Naive thymus-derived CD4-positive, alpha-beta T cell (primary cell): ENCODE measurements at regions not wholly inside any gene's neighbourhood (a gene's known extent, or its start where the extent isn't known, plus 50 kb on each side); places are given as distances from the start of the nearest gene placed in this dataset.

Experiments used
- ATAC-seq: fragments of 150-1000 bp; cut with Tn5 transposase; 2 replicates; pipeline ENCODE4 v1.10.0; 2021; ENCODE audit warnings: mild to moderate bottlenecking, moderate library complexity
- CTCF ChIA-PET: fragments of 350-600 bp; sonication (Branson Sonifier 250); formaldehyde crosslinking; loops from one replicate; lab custom pipeline; 2021; ENCODE audit warnings: antibody characterized with exemption; lab: Charles Lee
- POLR2A ChIA-PET: fragments of 350-600 bp; sonication (Branson Sonifier 250); formaldehyde crosslinking; loops from one replicate; lab custom pipeline; 2021; ENCODE audit warnings: antibody characterized with exemption, inconsistent platforms; lab: Charles Lee
- DNase-seq, 9 donors: peaks; one replicate each; pipeline versions ENCODE4 v3.0.0 to v3.0.0-alpha.2; 2020 to 2022; ENCODE audit warnings: mixed read lengths in 1 of 9
- H3K27ac ChIP-seq: one replicate; pipeline ENCODE4 v1.7.0; 2013; ENCODE audit warnings: mild to moderate bottlenecking, low read depth, low read length, moderate library complexity
- H3K27me3 ChIP-seq, 2 donors: one replicate each; pipeline ENCODE4 v1.7.0; 2013; ENCODE audit warnings: low read length in 2 of 2, mild to moderate bottlenecking in 2 of 2, moderate library complexity in 2 of 2; ENCODE audit not compliant: control insufficient read depth in 2 of 2, insufficient read depth in 2 of 2
- H3K36me3 ChIP-seq, 3 experiments: 1 replicate in 2 of 3; 2 replicates in 1 of 3; pipeline ENCODE4 v1.7.0; 2013; ENCODE audit warnings: low read length in 3 of 3, mild to moderate bottlenecking in 3 of 3, moderate library complexity in 1 of 3; ENCODE audit not compliant: insufficient read depth in 3 of 3, control insufficient read depth in 2 of 3
- H3K4me1 ChIP-seq, 2 donors: one replicate each; pipeline ENCODE4 v1.7.0; 2013; ENCODE audit warnings: low read length in 2 of 2, mild to moderate bottlenecking in 2 of 2, moderate library complexity in 1 of 2; ENCODE audit not compliant: control insufficient read depth in 2 of 2, insufficient read depth in 2 of 2
- H3K4me3 ChIP-seq: 2 replicates; pipeline ENCODE4 v1.7.0; 2013; ENCODE audit warnings: mild to moderate bottlenecking, low read length
- H3K9me3 ChIP-seq, 3 experiments: 1 replicate in 2 of 3; 2 replicates in 1 of 3; pipeline ENCODE4 v1.7.0; 2013; ENCODE audit warnings: low read length in 3 of 3; ENCODE audit not compliant: control insufficient read depth in 2 of 3
- H3K27ac Mint-ChIP-seq, 9 donors: one replicate each; pipeline ENCODE4 v1.8.0; 2020 to 2022; ENCODE audit warnings: mixed read lengths in 9 of 9, mild to moderate bottlenecking in 8 of 9, moderate library complexity in 5 of 9, inconsistent platforms in 2 of 9
- H3K27me3 Mint-ChIP-seq, 5 donors: one replicate each; pipeline ENCODE4 v1.8.0; 2021 to 2022; ENCODE audit warnings: mixed read lengths in 5 of 5, mild to moderate bottlenecking in 1 of 5
- H3K36me3 Mint-ChIP-seq, 5 donors: one replicate each; pipeline ENCODE4 v1.8.0; 2020 to 2022; ENCODE audit warnings: mixed read lengths in 5 of 5, mild to moderate bottlenecking in 3 of 5, inconsistent platforms in 1 of 5
- H3K4me1 Mint-ChIP-seq, 7 donors: one replicate each; pipeline ENCODE4 v1.8.0; 2020 to 2022; ENCODE audit warnings: mixed read lengths in 7 of 7, mild to moderate bottlenecking in 3 of 7, inconsistent platforms in 1 of 7
- H3K4me3 Mint-ChIP-seq, 10 donors: one replicate each; pipeline ENCODE4 v1.8.0; 2020 to 2022; ENCODE audit warnings: mild to moderate bottlenecking in 10 of 10, mixed read lengths in 10 of 10, moderate library complexity in 6 of 10, inconsistent platforms in 2 of 10
- H3K9me3 Mint-ChIP-seq, 11 donors: one replicate each; pipeline ENCODE4 v1.8.0; 2020 to 2022; ENCODE audit warnings: mixed read lengths in 11 of 11, mild to moderate bottlenecking in 4 of 11, inconsistent platforms in 1 of 11, moderate library complexity in 1 of 11
- intact Hi-C, 2 donors: fragments of 100-400 bp; cut with micrococcal nuclease; formaldehyde crosslinking; loops; one replicate each; pipeline ENCODE4 v1.15.1; 2023

DNA sequence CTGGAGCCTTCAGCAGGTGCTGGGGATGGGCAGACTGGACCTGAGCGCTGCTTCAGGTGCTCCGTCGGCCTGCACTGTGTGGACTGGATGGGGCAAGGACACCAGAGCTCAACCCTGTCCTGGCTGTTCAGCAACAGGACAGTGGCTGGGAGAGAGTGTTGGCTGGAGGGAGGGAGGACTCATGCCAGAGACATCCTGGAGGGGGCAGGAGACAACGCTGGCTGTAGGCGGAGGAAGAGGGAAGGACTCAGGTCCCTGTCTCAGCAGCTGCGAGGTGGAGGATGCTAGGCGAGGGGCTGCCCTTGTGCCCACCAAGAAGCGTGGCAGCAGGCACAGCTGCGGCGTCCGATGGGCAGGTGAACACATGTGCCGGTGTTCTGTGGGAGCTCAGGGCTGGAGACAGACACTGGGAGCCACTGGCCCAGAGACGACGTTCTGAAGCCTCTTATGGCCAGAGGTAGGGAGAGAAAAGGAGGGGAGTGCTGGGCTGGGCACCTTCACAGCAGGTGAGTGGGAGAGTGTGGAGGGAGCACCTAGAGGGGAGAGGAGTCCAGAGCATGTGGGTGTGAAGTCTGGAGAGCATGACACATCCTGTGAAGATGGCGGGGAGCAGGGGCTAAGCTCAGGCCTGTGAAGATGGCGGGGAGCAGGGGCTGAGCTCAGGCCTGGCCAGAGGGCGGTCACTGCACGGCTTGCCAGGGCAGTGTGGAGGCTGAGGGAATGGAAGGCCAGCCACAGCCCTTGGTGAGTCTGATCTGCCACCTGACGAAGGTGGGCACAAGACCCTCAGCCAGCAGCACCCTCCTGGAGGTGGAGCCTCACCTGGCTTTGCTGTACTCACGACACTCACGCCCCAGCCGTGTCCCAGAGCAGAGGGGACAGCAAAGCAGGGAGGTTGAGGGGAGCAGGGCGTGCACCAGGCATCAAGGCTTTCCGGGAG, 79.1 kb upstream of the FCN1 start:
- POLR2A ChIA-PET = no interaction called here
- ATAC-seq (no peak), DNase-seq (no peak)
- Histone ChIP-seq H3K27me3 (no peaks in the 10 kb centered on the region), H3K9me3 (peaks cover 0 to 26% (median 0%) of the 10 kb centered on the region in 3 experiments), H3K4me3 (no peak overlapping the region), H3K4me1 (no peaks in the 10 kb centered on the region), H3K27ac (no peak overlapping the region), H3K36me3 (no peaks in the 10 kb centered on the region)
- CTCF ChIA-PET = no interaction called here
- no peaks in the 10 kb centered on the region for H3K4me1 Mint-ChIP-seq
- peaks cover 0 to 44% (median 17%) of the 10 kb centered on the region in 11 donors for H3K9me3 Mint-ChIP-seq
- no peak overlapping the region for H3K4me3 Mint-ChIP-seq
- intact Hi-C loops = no loop called here
- H3K36me3 Mint-ChIP-seq = peaks cover 0 to 14% (median 0%) of the 10 kb centered on the region in 5 donors
- no peak overlapping the region for H3K27ac Mint-ChIP-seq
- H3K27me3 Mint-ChIP-seq = peaks cover 0 to 33% (median 16%) of the 10 kb centered on the region in 5 donors

DNA sequence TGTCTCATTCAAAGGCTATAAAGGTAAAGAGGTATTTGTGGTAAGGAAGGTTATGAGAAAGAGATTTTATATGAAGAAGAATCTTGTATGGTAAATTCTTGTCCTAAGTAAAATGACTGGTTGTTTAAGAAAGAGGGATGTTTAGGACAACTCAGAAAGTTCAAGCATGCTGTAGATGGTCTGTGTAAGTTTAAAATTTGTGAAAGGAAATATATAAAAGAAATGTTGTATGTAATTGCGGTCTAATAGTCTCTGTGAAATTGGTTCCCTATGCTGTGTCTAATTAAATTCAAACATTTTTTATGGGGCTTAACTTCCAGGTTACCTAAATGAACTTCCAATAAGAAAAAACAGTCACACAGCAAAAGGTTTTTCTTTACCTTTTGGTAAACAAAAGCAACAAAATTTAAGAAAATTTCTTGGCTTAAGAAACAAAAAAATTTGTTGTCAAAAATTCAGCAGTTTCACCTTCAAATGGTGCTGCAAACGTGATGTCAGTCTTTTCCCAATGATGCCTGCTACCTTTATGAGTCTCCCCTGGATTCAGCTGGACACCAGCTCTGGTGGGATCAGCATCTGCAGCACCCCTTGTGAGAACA, 83.0 kb upstream of the FCN1 start:
- ATAC-seq (no peak), DNase-seq (no peak)
- POLR2A ChIA-PET = no interaction called here
- CTCF ChIA-PET = no interaction called here
- H3K4me1 ChIP-seq = no peaks in the 10 kb centered on the region
- Mint-ChIP-seq H3K27me3 (peaks cover 0 to 45% (median 20%) of the 10 kb centered on the region in 5 donors), H3K4me3 (no peak overlapping the region), H3K27ac (no peak overlapping the region), H3K4me1 (no peaks in the 10 kb centered on the region), H3K9me3 (peaks cover 0 to 48% (median 19%) of the 10 kb centered on the region in 11 donors), H3K36me3 (peaks cover 0 to 14% (median 0%) of the 10 kb centered on the region in 5 donors)
- intact Hi-C loops = no loop called here
- no peak overlapping the region for H3K27ac ChIP-seq
- H3K4me3 ChIP-seq = no peak overlapping the region
- H3K9me3 ChIP-seq = peaks cover 0 to 26% (median 0%) of the 10 kb centered on the region in 3 experiments
- no peaks in the 10 kb centered on the region for H3K27me3 ChIP-seq
- no peaks in the 10 kb centered on the region for H3K36me3 ChIP-seq

- peaks cover 0 to 14% (median 0%) of the 10 kb centered on the region in 5 donors for H3K36me3 Mint-ChIP-seq
- ATAC-seq (no peak), DNase-seq (no peak)
- H3K9me3 Mint-ChIP-seq = peaks cover 0 to 47% (median 17%) of the 10 kb centered on the region in 11 donors
- no peaks in the 10 kb centered on the region for H3K4me1 Mint-ChIP-seq
- ChIA-PET POLR2A (no interaction called here), CTCF (no interaction called here)
- no peak overlapping the region for H3K27ac ChIP-seq
- no peaks in the 10 kb centered on the region for H3K4me1 ChIP-seq
- no peaks in the 10 kb centered on the region for H3K36me3 ChIP-seq
- peaks cover 0 to 26% (median 0%) of the 10 kb centered on the region in 3 experiments for H3K9me3 ChIP-seq
- intact Hi-C loops = no loop called here
- no peaks in the 10 kb centered on the region for H3K27me3 ChIP-seq
- H3K4me3 ChIP-seq = no peak overlapping the region
- H3K27me3 Mint-ChIP-seq = peaks cover 0 to 39% (median 14%) of the 10 kb centered on the region in 5 donors
- no peak overlapping the region for H3K27ac Mint-ChIP-seq
- no peak overlapping the region for H3K4me3 Mint-ChIP-seq
Measured at GRCh38 chr9:135001526-135001925, 83.8 kb upstream of the FCN1 start.

DNA sequence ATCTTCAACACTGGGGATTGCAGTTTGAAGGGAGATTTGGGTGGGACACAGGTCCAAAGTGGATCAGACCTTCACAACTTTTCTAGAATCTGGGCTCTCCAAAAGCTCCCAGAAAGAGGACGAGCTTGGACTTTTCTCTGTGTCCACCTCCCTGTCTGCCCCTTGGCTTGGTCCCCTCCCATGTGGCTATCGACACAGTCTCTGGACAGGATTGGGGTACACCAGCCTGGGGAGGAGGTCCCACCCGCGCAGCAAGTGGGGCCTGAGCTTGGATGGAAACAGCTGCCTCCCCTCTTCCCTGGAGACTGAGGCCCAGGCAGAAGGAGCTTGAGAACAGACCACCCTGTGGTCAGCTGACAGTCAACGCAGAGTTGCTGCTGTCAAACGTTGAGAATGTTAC, 84.6 kb upstream of the FCN1 start:
- H3K27me3 Mint-ChIP-seq = peaks cover 0 to 34% (median 10%) of the 10 kb centered on the region in 5 donors
- H3K4me1 ChIP-seq = no peaks in the 10 kb centered on the region
- intact Hi-C loops = no loop called here
- no peak overlapping the region for H3K4me3 ChIP-seq
- ChIA-PET CTCF (no interaction called here), POLR2A (no interaction called here)
- no peaks in the 10 kb centered on the region for H3K4me1 Mint-ChIP-seq
- H3K9me3 Mint-ChIP-seq = peaks cover 0 to 41% (median 15%) of the 10 kb centered on the region in 11 donors
- no peaks in the 10 kb centered on the region for H3K36me3 ChIP-seq
- peaks cover 0 to 26% (median 0%) of the 10 kb centered on the region in 3 experiments for H3K9me3 ChIP-seq
- H3K27me3 ChIP-seq = no peaks in the 10 kb centered on the region
- H3K27ac Mint-ChIP-seq = no peak overlapping the region
- no peak overlapping the region for H3K4me3 Mint-ChIP-seq
- ATAC-seq (no peak), DNase-seq (no peak)
- H3K27ac ChIP-seq = no peak overlapping the region
- peaks cover 0 to 14% (median 0%) of the 10 kb centered on the region in 5 donors for H3K36me3 Mint-ChIP-seq

DNA sequence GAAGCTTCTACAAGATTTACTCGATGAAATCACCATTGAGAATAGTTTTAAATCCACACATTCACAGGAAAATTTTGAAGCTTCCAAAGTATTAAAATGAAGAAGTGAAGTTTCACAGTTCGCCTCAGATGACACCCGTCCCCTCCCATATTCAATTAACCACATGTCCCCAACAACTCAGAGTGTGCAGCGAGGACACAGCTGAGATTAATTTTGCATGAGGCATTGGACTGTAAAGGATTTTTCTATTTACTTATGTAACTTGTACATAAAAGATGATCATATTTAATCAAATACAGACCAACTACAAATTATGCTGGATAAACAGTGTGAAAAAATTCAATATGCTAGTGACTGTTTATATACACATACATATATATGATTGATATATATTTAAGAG, 84.7 kb upstream of the OLFM1 start:
- Histone ChIP-seq H3K4me3 (no peak overlapping the region), H3K27me3 (no peaks in the 10 kb centered on the region), H3K36me3 (no peaks in the 10 kb centered on the region), H3K9me3 (peaks cover 0 to 26% (median 0%) of the 10 kb centered on the region in 3 experiments), H3K27ac (no peak overlapping the region), H3K4me1 (no peaks in the 10 kb centered on the region)
- Mint-ChIP-seq H3K9me3 (peaks cover 0 to 38% (median 13%) of the 10 kb centered on the region in 11 donors), H3K36me3 (peaks cover 0 to 14% (median 0%) of the 10 kb centered on the region in 5 donors), H3K4me1 (no peaks in the 10 kb centered on the region), H3K4me3 (no peak overlapping the region), H3K27me3 (peaks cover 0 to 31% (median 10%) of the 10 kb centered on the region in 5 donors), H3K27ac (no peak overlapping the region)
- CTCF ChIA-PET = no interaction called here
- intact Hi-C loops = no loop called here
- POLR2A ChIA-PET = no interaction called here
- no peak for ATAC-seq
- no peak for DNase-seq

- no peaks in the 10 kb centered on the region for H3K27me3 ChIP-seq
- Mint-ChIP-seq H3K27me3 (peaks cover 0 to 24% (median 4%) of the 10 kb centered on the region in 5 donors), H3K36me3 (peaks cover 0 to 8% (median 0%) of the 10 kb centered on the region in 5 donors), H3K4me3 (no peak overlapping the region), H3K27ac (no peak overlapping the region), H3K9me3 (peaks cover 0 to 19% (median 9%) of the 10 kb centered on the region in 11 donors), H3K4me1 (no peaks in the 10 kb centered on the region)
- peaks cover 0 to 16% (median 0%) of the 10 kb centered on the region in 3 experiments for H3K9me3 ChIP-seq
- intact Hi-C loops = no loop called here
- ATAC-seq (no peak), DNase-seq (no peak)
- H3K27ac ChIP-seq = no peak overlapping the region
- POLR2A ChIA-PET = no interaction called here
- no peak overlapping the region for H3K4me3 ChIP-seq
- CTCF ChIA-PET = no interaction called here
- no peaks in the 10 kb centered on the region for H3K4me1 ChIP-seq
- H3K36me3 ChIP-seq = no peaks in the 10 kb centered on the region
Measured at GRCh38 chr9:135004772-135005171, 82.7 kb upstream of the OLFM1 start.
